ENCODE measurements at regions not wholly inside any gene's neighbourhood (a gene's known extent, or its start where the extent isn't known, plus 50 kb on each side); places are given as distances from the start of the nearest gene placed in this dataset.

GRCh38 chr14:87108726-87109125 lies 884.3 kb downstream of the GALC start:
- TF ChIP-seq MXI1 (IDR thresholded peaks at IDR 0.05; ENCODE audit: borderline replicate concordance, low read depth, low read length) (no peak), CTCF (conservative IDR thresholded peaks at IDR 0.05; ENCODE audit: low read depth, low read length) (no peak), RAD21 (IDR thresholded peaks at IDR 0.05; ENCODE audit: low read length) (no peak), POLR2A (IDR thresholded peaks at IDR 0.05; ENCODE audit: low read depth, low read length) (no peak), BHLHE40 (IDR thresholded peaks at IDR 0.05; ENCODE audit: low read depth, low read length) (no peak), USF2 (IDR thresholded peaks at IDR 0.05; ENCODE audit: low read depth, low read length) (no peak), MAFK (IDR thresholded peaks at IDR 0.05; ENCODE audit: low read depth, low read length) (no peak), CEBPB (IDR thresholded peaks at IDR 0.05; ENCODE audit: low read depth, low read length) (no peak), MAZ (IDR thresholded peaks at IDR 0.05; ENCODE audit: borderline replicate concordance, low read depth, low read length) (no peak), RFX5 (IDR thresholded peaks at IDR 0.05; ENCODE audit: low read depth, low read length) (no peak), CHD1 (IDR thresholded peaks at IDR 0.05; ENCODE audit: low read depth, low read length) (no peak), FOS (IDR thresholded peaks at IDR 0.05; ENCODE audit: low read depth, low read length) (peak; percentile 45; the same call in 1 of the 2 replicates), RCOR1 (IDR thresholded peaks at IDR 0.05; ENCODE audit: insufficient replicate concordance, low read length) (no peak), NFE2L2 (IDR thresholded peaks at IDR 0.05; ENCODE audit: low read depth, low read length) (no peak)

All from IMR-90 (cell line).